T-helper 17 cell (primary cell): ENCODE measurements at regions not wholly inside any gene's neighbourhood (a gene's known extent, or its start where the extent isn't known, plus 50 kb on each side); places are given as distances from the start of the nearest gene placed in this dataset.
"Not testable (repeated sequence)": the region's sequence is repeated elsewhere in the genome, so short reads cannot be mapped to it uniquely, and the experiment has no call there.

Experiments used
- ATAC-seq: fragments of 150-1000 bp; cut with Tn5 transposase; 2 replicates; pipeline ENCODE4 v1.10.0; 2021; ENCODE audit warnings: mild to moderate bottlenecking, moderate library complexity
- DNase-seq, 3 donors: peaks; one replicate each; pipeline versions ENCODE4 v3.0.0 to v3.0.0-alpha.2; 2020 to 2021
- H3K9me3 ChIP-seq: one replicate; pipeline ENCODE4 v1.7.0; 2013; ENCODE audit warnings: low read length, mild to moderate bottlenecking; ENCODE audit not compliant: control insufficient read depth, poor library complexity, severe bottlenecking
- H3K27ac Mint-ChIP-seq: one replicate; pipeline ENCODE4 v1.8.0; 2022; ENCODE audit warnings: mild to moderate bottlenecking, moderate library complexity, mixed read lengths
- H3K27me3 Mint-ChIP-seq: one replicate; pipeline ENCODE4 v1.8.0; 2022; ENCODE audit warnings: mixed read lengths
- H3K36me3 Mint-ChIP-seq: one replicate; pipeline ENCODE4 v1.8.0; 2022; ENCODE audit warnings: low read depth, mixed read lengths
- H3K4me1 Mint-ChIP-seq: one replicate; pipeline ENCODE4 v1.8.0; 2022; ENCODE audit warnings: mild to moderate bottlenecking, mixed read lengths
- H3K4me3 Mint-ChIP-seq: one replicate; pipeline ENCODE4 v1.8.0; 2022; ENCODE audit warnings: mild to moderate bottlenecking, moderate library complexity, mixed read lengths

DNA sequence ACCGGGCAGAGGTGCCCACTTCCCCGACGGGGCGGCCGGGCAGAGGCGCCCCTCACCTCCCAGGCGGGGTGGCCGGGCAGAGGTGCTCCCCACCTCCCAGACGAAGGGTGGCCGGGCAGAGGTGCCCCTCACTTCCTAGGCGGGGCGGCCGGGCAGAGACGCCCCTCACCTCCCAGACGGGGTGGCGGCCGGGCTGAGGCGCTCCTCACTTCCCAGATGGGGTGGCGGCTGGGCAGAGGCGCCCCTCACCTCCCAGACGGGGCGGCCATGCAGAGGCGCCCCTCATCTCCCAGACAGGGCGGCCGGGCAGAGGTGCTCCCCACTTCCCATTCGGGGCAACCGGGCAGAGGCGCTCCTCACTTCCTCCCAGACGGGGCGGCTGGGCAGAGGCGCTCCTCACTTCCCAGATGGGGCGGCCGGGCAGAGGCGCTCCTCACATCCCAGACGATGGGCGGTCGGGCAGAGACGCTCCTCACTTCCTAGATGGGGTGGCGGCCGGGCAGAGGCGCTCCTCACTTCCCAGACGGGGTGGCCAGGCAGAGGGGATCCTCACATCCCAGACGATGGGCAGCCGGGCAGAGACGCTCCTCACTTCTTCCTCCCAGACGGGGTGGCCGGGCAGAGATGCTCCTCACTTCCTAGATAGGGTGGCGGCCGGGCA lies 142.3 kb upstream of the NTRK2 start:
- not testable (repeated sequence) for H3K36me3 Mint-ChIP-seq, H3K27me3 Mint-ChIP-seq, DNase-seq, H3K4me1 Mint-ChIP-seq, H3K4me3 Mint-ChIP-seq, H3K9me3 ChIP-seq, H3K27ac Mint-ChIP-seq, ATAC-seq

DNA sequence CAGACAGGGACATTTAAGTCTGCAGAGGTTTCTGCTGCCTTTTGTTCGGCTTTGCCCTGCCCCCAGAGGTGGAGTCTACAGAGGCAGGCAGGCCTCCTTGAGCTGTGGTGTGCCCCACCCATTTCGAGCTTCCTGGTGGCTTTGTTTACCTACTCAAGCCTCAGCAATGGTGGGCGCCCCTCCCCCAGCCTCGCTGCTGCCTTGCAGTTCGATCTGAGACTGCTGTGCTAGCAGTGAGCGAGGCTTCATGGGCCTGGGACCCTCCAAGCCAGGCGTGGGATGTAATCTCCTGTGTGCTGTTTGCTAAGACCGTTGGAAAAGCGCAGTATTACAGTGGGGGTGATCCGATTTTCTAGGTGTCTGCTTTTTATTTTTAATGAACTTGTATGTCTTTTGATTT lies 133.6 kb upstream of the NTRK2 start:
- not testable (repeated sequence) for H3K27me3 Mint-ChIP-seq, H3K4me3 Mint-ChIP-seq, H3K36me3 Mint-ChIP-seq, H3K9me3 ChIP-seq, H3K4me1 Mint-ChIP-seq, DNase-seq, ATAC-seq, H3K27ac Mint-ChIP-seq

DNA sequence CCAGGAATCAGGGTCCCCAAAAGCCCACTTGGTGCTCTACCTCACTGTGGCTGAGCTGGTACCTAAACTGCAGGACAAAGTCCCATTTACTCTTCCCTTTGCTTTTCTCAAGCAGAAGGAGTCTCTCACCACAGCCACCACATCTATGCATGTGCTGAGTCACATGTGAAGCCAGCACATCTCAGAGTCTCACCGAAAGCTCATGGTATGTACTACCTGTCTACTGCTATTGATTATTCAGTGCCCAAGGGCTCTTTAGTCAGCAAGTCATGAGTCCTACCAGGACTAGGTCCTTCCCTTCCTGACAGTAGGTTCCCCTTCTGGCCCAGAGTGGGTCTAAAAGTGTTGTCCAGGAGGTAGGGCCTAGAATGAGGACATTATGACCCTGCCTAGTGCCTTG lies 130.7 kb upstream of the NTRK2 start:
- no peak for DNase-seq
- Mint-ChIP-seq H3K36me3 (no peaks in the 10 kb centered on the region), H3K4me3 (no peak overlapping the region), H3K4me1 (no peaks in the 10 kb centered on the region), H3K27ac (no peak overlapping the region), H3K27me3 (no peaks in the 10 kb centered on the region)
- no peaks in the 10 kb centered on the region for H3K9me3 ChIP-seq
- no peak for ATAC-seq

DNA sequence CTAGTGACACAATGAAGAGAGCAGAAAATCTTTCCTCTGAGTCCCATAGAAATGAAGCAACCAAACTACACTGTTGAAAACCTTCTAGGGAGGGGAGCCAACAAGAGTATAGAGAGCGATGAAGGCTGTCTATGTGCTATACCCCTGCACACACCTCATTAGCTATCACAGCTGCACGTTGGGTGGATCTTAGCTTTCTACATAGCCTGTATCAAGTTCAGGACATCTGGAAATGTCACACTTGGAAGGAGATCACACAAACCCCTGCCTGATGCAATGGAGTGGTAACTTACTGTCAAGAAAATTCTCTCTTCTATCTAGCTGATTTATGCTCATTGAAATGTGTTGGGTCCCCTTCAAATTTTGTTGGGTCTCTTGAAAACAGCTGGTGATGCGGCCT lies 127.0 kb upstream of the NTRK2 start:
- Mint-ChIP-seq H3K4me3 (no peak overlapping the region), H3K36me3 (no peaks in the 10 kb centered on the region), H3K4me1 (no peaks in the 10 kb centered on the region), H3K27ac (no peak overlapping the region), H3K27me3 (no peaks in the 10 kb centered on the region)
- ATAC-seq (no peak), DNase-seq (no peak)
- no peaks in the 10 kb centered on the region for H3K9me3 ChIP-seq

DNA sequence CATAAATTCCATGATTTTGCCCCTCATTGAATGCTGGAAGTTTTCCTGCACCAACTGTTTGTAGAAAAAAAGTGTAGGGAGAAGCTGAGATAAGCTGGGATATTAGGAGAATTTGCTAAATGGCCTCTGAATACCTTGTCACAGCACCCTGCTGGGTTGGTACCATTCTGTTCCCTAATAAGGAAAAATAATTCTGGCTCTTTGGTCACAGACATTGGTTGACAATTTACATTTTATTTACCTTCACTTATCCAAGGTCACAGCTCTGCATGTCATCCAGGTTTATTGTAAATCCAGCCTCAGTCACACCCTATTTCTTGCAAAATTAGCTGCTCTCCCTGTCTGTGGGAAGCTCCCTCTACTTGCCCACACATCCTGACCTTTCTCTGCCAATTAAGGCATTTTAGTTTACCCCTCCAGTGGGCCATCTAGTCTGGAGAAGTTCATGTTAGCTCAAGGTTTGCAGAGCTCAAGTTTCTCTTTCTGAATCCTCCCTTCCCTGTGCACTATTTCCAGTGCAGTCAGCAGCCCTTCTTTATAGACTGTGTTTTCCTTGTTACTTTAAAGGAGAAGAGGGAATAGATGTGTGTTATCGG lies 115.4 kb upstream of the NTRK2 start:
- H3K27me3 Mint-ChIP-seq: peaks cover 44% of the 10 kb centered on the region
- H3K4me3 Mint-ChIP-seq: no peak overlapping the region
- no peak for DNase-seq
- no peaks in the 10 kb centered on the region for H3K4me1 Mint-ChIP-seq
- H3K27ac Mint-ChIP-seq: no peak overlapping the region
- H3K9me3 ChIP-seq: no peaks in the 10 kb centered on the region
- H3K36me3 Mint-ChIP-seq: no peaks in the 10 kb centered on the region
- no peak for ATAC-seq

- no peak for ATAC-seq
- no peaks in the 10 kb centered on the region for H3K9me3 ChIP-seq
- Mint-ChIP-seq H3K27ac (no peak overlapping the region), H3K4me3 (no peak overlapping the region), H3K27me3 (peaks cover 35% of the 10 kb centered on the region), H3K36me3 (no peaks in the 10 kb centered on the region), H3K4me1 (no peaks in the 10 kb centered on the region)
- no peak for DNase-seq
Observed at GRCh38 chr9:84556556-84556955, 113.0 kb upstream of the NTRK2 start.

- Mint-ChIP-seq H3K4me1 (no peaks in the 10 kb centered on the region), H3K27me3 (peaks cover 24% of the 10 kb centered on the region), H3K4me3 (no peak overlapping the region), H3K36me3 (no peaks in the 10 kb centered on the region), H3K27ac (no peak overlapping the region)
- no peaks in the 10 kb centered on the region for H3K9me3 ChIP-seq
- ATAC-seq (no peak), DNase-seq (no peak)
Observed at GRCh38 chr9:84557751-84558150, 111.8 kb upstream of the NTRK2 start.

DNA sequence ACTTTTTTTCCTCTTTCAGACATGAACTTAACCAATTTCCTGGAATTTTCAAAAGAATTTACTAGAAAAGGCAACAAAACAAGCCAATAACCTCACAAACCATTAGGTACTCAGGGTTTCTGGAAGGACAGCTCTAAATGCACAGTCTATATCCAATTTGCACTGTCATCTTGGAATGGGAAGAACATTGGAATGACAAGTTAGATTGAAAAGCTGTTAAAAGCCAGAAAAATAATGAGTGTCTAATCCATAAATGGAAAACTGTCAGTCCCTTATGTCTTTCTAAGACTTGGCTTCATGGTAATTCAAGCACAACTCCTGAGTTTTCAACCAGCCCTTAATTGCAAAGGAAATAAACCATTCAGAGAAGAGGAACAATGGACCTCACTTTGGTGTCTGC lies 105.8 kb upstream of the NTRK2 start:
- no peaks in the 10 kb centered on the region for H3K9me3 ChIP-seq
- no peak for DNase-seq
- Mint-ChIP-seq H3K36me3 (no peaks in the 10 kb centered on the region), H3K4me1 (no peaks in the 10 kb centered on the region), H3K27me3 (peaks cover 27% of the 10 kb centered on the region), H3K4me3 (no peak overlapping the region), H3K27ac (no peak overlapping the region)
- ATAC-seq: no peak

- no peaks in the 10 kb centered on the region for H3K4me1 Mint-ChIP-seq
- ATAC-seq (no peak), DNase-seq (no peak)
- peaks cover 42% of the 10 kb centered on the region for H3K27me3 Mint-ChIP-seq
- no peak overlapping the region for H3K27ac Mint-ChIP-seq
- H3K9me3 ChIP-seq: no peaks in the 10 kb centered on the region
- no peak overlapping the region for H3K4me3 Mint-ChIP-seq
- no peaks in the 10 kb centered on the region for H3K36me3 Mint-ChIP-seq
Observed at GRCh38 chr9:84567805-84568204, 101.7 kb upstream of the NTRK2 start.

DNA sequence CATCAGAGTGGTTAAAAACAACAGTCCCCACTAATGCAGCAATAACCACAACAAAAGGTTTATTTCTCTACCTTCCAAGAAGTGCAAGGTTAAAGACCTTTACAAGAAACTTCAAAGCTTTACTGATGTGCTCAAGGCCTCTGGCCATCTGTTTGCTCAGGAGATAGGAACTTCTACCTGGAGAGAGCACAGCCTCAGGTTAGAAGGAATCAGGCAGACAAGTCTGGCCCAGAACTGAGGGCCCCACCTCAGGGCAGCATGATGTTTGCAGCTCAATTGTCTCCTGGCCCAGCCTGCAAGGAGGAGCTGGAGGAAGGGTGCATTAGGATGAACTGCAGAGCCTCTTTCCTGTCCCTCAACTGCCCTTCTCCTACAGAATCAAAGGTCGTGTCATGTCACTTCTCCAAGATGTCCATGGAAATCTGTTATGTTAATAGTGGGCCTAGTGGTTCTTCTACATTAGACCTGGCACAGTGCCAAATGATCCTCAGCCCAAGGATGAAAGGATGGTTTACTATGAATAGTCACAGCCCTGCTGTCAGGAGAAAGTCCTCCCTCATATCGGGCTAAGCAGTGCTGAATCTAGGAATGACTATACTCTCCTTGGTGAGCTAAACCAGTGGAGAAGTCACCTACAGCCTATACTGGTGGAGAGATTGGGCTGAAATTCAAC lies 98.9 kb upstream of the NTRK2 start:
- no peaks in the 10 kb centered on the region for H3K9me3 ChIP-seq
- no peak overlapping the region for H3K27ac Mint-ChIP-seq
- ATAC-seq (no peak), DNase-seq (no peak)
- no peaks in the 10 kb centered on the region for H3K36me3 Mint-ChIP-seq
- H3K4me3 Mint-ChIP-seq: no peak overlapping the region
- peaks cover 59% of the 10 kb centered on the region for H3K27me3 Mint-ChIP-seq
- no peaks in the 10 kb centered on the region for H3K4me1 Mint-ChIP-seq

DNA sequence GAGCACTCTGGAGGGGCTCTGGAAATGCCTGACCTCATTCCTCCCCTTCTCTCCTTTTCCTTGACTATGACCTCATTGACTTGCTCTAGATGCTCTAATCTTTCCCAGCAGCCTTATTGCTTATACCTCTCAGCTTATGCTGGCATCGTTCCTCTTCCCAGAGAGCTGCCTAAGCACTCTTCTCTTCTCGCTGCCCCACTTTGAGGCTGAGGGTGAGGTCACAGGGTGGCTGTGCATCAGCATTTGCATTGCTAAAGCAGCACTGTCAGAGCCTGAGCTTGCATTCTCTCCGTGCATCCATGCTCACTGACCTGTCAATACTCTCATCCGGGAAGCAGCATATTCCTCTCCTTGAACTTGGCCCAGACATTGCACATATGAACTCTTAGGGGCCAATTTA lies 96.4 kb upstream of the NTRK2 start:
- Mint-ChIP-seq H3K36me3 (no peaks in the 10 kb centered on the region), H3K4me3 (no peak overlapping the region), H3K27me3 (peaks cover 45% of the 10 kb centered on the region), H3K27ac (no peak overlapping the region), H3K4me1 (no peaks in the 10 kb centered on the region)
- DNase-seq: no peak
- no peak for ATAC-seq
- no peaks in the 10 kb centered on the region for H3K9me3 ChIP-seq

- no peak for ATAC-seq
- Mint-ChIP-seq H3K27me3 (peaks cover 34% of the 10 kb centered on the region), H3K4me1 (no peaks in the 10 kb centered on the region), H3K4me3 (no peak overlapping the region), H3K36me3 (no peaks in the 10 kb centered on the region), H3K27ac (no peak overlapping the region)
- no peaks in the 10 kb centered on the region for H3K9me3 ChIP-seq
- DNase-seq: no peak
Observed at GRCh38 chr9:84575705-84576104, 93.8 kb upstream of the NTRK2 start.

DNA sequence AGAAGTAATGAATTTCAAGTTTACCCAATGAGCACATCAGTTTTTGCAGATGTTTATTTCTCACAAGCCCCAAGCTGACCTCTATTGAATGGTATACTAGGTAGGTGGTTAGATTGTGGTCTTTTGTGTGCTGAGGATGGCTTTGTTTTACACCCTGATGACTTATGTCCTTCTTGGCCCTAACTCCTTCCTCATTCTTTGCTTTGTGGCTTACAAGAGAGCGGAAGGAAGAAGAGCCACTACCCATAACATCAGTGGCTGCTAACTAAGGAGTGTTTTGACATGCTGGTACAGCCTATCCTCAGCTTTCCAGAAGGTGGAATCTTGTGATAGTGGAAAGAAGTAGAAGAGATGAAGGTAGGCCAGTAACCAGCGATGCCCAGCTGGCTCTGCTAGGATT lies 85.7 kb upstream of the NTRK2 start:
- Mint-ChIP-seq H3K4me3 (no peak overlapping the region), H3K27me3 (peaks cover 15% of the 10 kb centered on the region), H3K4me1 (no peaks in the 10 kb centered on the region), H3K36me3 (no peaks in the 10 kb centered on the region), H3K27ac (no peak overlapping the region)
- H3K9me3 ChIP-seq: no peaks in the 10 kb centered on the region
- DNase-seq (no peak), ATAC-seq (no peak)

GRCh38 chr9:84586662-84587061 lies 82.9 kb upstream of the NTRK2 start:
- no peak overlapping the region for H3K4me3 Mint-ChIP-seq
- H3K36me3 Mint-ChIP-seq: no peaks in the 10 kb centered on the region
- no peaks in the 10 kb centered on the region for H3K9me3 ChIP-seq
- H3K27ac Mint-ChIP-seq: no peak overlapping the region
- DNase-seq (no peak), ATAC-seq (no peak)
- H3K27me3 Mint-ChIP-seq: peaks cover 27% of the 10 kb centered on the region
- no peaks in the 10 kb centered on the region for H3K4me1 Mint-ChIP-seq
